ENCODE measurements at regions not wholly inside any gene's neighbourhood (a gene's known extent, or its start where the extent isn't known, plus 50 kb on each side); places are given as distances from the start of the nearest gene placed in this dataset.

GRCh38 chr20:60461993-60462392, 503.8 kb downstream of the CDH26 start:
- Histone ChIP-seq H3K27me3 (peaks cover 54% of the 10 kb centered on the region), H3K4me1 (ENCODE audit: control insufficient read depth in 1 of 2, insufficient read depth in 1 of 2, low read depth in 1 of 2, low read length in 1 of 2) (no peaks in the 10 kb centered on the region), H3K36me3 (no peaks in the 10 kb centered on the region), H3K4me3 (ENCODE audit: low read depth in 1 of 2, low read length in 1 of 2) (no peak overlapping the region), H3K27ac (no peak overlapping the region), H3K9me3 (no peaks in the 10 kb centered on the region)
- TF ChIP-seq CTCF (IDR thresholded peaks at IDR 0.05), result no peak

- no peak overlapping the region for H3K27ac ChIP-seq
- H3K9me3 ChIP-seq, result no peaks in the 10 kb centered on the region
- H3K36me3 ChIP-seq, result no peaks in the 10 kb centered on the region
- no peak overlapping the region for H3K4me3 ChIP-seq (ENCODE audit: low read depth in 1 of 2, low read length in 1 of 2)
- H3K4me1 ChIP-seq (ENCODE audit: control insufficient read depth in 1 of 2, insufficient read depth in 1 of 2, low read depth in 1 of 2, low read length in 1 of 2), result no peaks in the 10 kb centered on the region
- no peak for TF ChIP-seq CTCF (IDR thresholded peaks at IDR 0.05)
- H3K27me3 ChIP-seq, result peaks cover 47% of the 10 kb centered on the region
Measured at GRCh38 chr20:60463798-60464197, 505.6 kb downstream of the CDH26 start.

GRCh38 chr20:60465439-60465838, 507.2 kb downstream of the CDH26 start:
- TF ChIP-seq CTCF (IDR thresholded peaks at IDR 0.05), result no peak
- Histone ChIP-seq H3K4me3 (ENCODE audit: low read depth in 1 of 2, low read length in 1 of 2) (no peak overlapping the region), H3K9me3 (no peaks in the 10 kb centered on the region), H3K36me3 (no peaks in the 10 kb centered on the region), H3K27ac (no peak overlapping the region), H3K27me3 (peaks cover 47% of the 10 kb centered on the region), H3K4me1 (ENCODE audit: control insufficient read depth in 1 of 2, insufficient read depth in 1 of 2, low read depth in 1 of 2, low read length in 1 of 2) (no peaks in the 10 kb centered on the region)

- TF ChIP-seq CTCF (IDR thresholded peaks at IDR 0.05), result no peak
- Histone ChIP-seq H3K27me3 (peaks cover 46% of the 10 kb centered on the region), H3K9me3 (no peaks in the 10 kb centered on the region), H3K27ac (no peak overlapping the region), H3K4me1 (ENCODE audit: control insufficient read depth in 1 of 2, insufficient read depth in 1 of 2, low read depth in 1 of 2, low read length in 1 of 2) (no peaks in the 10 kb centered on the region), H3K36me3 (no peaks in the 10 kb centered on the region), H3K4me3 (ENCODE audit: low read depth in 1 of 2, low read length in 1 of 2) (no peak overlapping the region)
Measured at GRCh38 chr20:60465993-60466686, 507.9 kb downstream of the CDH26 start.

- H3K27me3 ChIP-seq, result peaks cover 46% of the 10 kb centered on the region
- no peaks in the 10 kb centered on the region for H3K36me3 ChIP-seq
- no peak overlapping the region for H3K4me3 ChIP-seq (ENCODE audit: low read depth in 1 of 2, low read length in 1 of 2)
- no peak for TF ChIP-seq CTCF (IDR thresholded peaks at IDR 0.05)
- H3K9me3 ChIP-seq, result no peaks in the 10 kb centered on the region
- H3K4me1 ChIP-seq (ENCODE audit: control insufficient read depth in 1 of 2, insufficient read depth in 1 of 2, low read depth in 1 of 2, low read length in 1 of 2), result no peaks in the 10 kb centered on the region
- no peak overlapping the region for H3K27ac ChIP-seq
Measured at GRCh38 chr20:60466687-60467022, 508.4 kb downstream of the CDH26 start.
